ENCODE measurements at regions not wholly inside any gene's neighbourhood (a gene's known extent, or its start where the extent isn't known, plus 50 kb on each side); places are given as distances from the start of the nearest gene placed in this dataset.

DNA sequence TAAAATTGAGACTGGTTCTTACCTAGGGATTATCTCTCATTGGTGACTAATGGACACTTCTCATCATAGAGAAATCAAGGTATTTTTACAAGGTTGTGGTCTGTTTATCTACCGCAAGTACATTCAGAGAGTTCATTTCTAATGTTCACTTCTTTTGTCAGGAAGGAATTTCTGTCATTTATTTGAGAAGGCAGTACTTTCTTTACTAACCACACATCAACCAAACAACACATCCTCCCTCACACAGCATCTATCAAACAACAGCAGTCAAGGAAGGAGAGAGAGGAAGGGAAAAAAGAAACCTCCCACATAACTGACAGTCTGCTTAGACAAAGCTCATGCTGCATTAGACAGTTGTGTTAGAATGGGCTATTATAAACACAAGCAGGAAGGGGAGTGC, 182.3 kb upstream of the KLF12 start:
- ChIA-PET CTCF (no interaction called here), POLR2A (no interaction called here)
- Mint-ChIP-seq H3K4me1 (no peaks in the 10 kb centered on the region), H3K27me3 (ENCODE audit: low read depth) (no peaks in the 10 kb centered on the region), H3K36me3 (no peaks in the 10 kb centered on the region), H3K4me3 (no peak overlapping the region), H3K9me3 (peaks cover 6% of the 10 kb centered on the region), H3K27ac (no peak overlapping the region)
- ATAC-seq: no peak
- DNase-seq (ENCODE audit: low spot score): no peak
- TF ChIP-seq, protein P1, sequence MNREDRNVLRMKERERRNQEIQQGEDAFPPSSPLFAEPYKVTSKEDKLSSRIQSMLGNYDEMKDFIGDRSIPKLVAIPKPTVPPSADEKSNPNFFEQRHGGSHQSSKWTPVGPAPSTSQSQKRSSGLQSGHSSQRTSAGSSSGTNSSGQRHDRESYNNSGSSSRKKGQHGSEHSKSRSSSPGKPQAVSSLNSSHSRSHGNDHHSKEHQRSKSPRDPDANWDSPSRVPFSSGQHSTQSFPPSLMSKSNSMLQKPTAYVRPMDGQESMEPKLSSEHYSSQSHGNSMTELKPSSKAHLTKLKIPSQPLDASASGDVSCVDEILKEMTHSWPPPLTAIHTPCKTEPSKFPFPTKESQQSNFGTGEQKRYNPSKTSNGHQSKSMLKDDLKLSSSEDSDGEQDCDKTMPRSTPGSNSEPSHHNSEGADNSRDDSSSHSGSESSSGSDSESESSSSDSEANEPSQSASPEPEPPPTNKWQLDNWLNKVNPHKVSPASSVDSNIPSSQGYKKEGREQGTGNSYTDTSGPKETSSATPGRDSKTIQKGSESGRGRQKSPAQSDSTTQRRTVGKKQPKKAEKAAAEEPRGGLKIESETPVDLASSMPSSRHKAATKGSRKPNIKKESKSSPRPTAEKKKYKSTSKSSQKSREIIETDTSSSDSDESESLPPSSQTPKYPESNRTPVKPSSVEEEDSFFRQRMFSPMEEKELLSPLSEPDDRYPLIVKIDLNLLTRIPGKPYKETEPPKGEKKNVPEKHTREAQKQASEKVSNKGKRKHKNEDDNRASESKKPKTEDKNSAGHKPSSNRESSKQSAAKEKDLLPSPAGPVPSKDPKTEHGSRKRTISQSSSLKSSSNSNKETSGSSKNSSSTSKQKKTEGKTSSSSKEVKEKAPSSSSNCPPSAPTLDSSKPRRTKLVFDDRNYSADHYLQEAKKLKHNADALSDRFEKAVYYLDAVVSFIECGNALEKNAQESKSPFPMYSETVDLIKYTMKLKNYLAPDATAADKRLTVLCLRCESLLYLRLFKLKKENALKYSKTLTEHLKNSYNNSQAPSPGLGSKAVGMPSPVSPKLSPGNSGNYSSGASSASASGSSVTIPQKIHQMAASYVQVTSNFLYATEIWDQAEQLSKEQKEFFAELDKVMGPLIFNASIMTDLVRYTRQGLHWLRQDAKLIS (CRISPR knock-in tag; IDR thresholded peaks at IDR 0.05; ENCODE audit: borderline replicate concordance): no peak
- TF ChIP-seq TCF7 (CRISPR knock-in tag; IDR thresholded peaks at IDR 0.05; ENCODE audit: low read depth) (no peak), TP53 (CRISPR knock-in tag; IDR thresholded peaks at IDR 0.05) (no peak), NR1H2 (CRISPR knock-in tag; IDR thresholded peaks at IDR 0.05) (no peak), ESRRA (CRISPR knock-in tag; IDR thresholded peaks at IDR 0.05; ENCODE audit: borderline replicate concordance) (no peak), ETV6 (CRISPR knock-in tag; IDR thresholded peaks at IDR 0.05) (no peak), ZNF396 (CRISPR knock-in tag; IDR thresholded peaks at IDR 0.05; ENCODE audit: borderline replicate concordance) (no peak), OVOL2 (CRISPR knock-in tag; IDR thresholded peaks at IDR 0.05; ENCODE audit: borderline replicate concordance) (no peak), NFYB (CRISPR knock-in tag; conservative IDR thresholded peaks at IDR 0.05; ENCODE audit: low read depth) (no peak), PRRX2 (CRISPR knock-in tag; IDR thresholded peaks at IDR 0.05) (no peak)
- TF ChIP-seq, protein P2, sequence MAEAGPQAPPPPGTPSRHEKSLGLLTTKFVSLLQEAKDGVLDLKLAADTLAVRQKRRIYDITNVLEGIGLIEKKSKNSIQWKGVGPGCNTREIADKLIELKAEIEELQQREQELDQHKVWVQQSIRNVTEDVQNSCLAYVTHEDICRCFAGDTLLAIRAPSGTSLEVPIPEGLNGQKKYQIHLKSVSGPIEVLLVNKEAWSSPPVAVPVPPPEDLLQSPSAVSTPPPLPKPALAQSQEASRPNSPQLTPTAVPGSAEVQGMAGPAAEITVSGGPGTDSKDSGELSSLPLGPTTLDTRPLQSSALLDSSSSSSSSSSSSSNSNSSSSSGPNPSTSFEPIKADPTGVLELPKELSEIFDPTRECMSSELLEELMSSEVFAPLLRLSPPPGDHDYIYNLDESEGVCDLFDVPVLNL (CRISPR knock-in tag; IDR thresholded peaks at IDR 0.05; ENCODE audit: borderline replicate concordance, low read depth): no peak
- TF ChIP-seq, protein P3, sequence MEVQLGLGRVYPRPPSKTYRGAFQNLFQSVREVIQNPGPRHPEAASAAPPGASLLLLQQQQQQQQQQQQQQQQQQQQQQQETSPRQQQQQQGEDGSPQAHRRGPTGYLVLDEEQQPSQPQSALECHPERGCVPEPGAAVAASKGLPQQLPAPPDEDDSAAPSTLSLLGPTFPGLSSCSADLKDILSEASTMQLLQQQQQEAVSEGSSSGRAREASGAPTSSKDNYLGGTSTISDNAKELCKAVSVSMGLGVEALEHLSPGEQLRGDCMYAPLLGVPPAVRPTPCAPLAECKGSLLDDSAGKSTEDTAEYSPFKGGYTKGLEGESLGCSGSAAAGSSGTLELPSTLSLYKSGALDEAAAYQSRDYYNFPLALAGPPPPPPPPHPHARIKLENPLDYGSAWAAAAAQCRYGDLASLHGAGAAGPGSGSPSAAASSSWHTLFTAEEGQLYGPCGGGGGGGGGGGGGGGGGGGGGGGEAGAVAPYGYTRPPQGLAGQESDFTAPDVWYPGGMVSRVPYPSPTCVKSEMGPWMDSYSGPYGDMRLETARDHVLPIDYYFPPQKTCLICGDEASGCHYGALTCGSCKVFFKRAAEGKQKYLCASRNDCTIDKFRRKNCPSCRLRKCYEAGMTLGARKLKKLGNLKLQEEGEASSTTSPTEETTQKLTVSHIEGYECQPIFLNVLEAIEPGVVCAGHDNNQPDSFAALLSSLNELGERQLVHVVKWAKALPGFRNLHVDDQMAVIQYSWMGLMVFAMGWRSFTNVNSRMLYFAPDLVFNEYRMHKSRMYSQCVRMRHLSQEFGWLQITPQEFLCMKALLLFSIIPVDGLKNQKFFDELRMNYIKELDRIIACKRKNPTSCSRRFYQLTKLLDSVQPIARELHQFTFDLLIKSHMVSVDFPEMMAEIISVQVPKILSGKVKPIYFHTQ (CRISPR knock-in tag; IDR thresholded peaks at IDR 0.05): no peak
- TF ChIP-seq, protein P4, sequence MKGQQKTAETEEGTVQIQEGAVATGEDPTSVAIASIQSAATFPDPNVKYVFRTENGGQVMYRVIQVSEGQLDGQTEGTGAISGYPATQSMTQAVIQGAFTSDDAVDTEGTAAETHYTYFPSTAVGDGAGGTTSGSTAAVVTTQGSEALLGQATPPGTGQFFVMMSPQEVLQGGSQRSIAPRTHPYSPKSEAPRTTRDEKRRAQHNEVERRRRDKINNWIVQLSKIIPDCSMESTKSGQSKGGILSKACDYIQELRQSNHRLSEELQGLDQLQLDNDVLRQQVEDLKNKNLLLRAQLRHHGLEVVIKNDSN (CRISPR knock-in tag; IDR thresholded peaks at IDR 0.05): no peak
- TF ChIP-seq, protein P5, sequence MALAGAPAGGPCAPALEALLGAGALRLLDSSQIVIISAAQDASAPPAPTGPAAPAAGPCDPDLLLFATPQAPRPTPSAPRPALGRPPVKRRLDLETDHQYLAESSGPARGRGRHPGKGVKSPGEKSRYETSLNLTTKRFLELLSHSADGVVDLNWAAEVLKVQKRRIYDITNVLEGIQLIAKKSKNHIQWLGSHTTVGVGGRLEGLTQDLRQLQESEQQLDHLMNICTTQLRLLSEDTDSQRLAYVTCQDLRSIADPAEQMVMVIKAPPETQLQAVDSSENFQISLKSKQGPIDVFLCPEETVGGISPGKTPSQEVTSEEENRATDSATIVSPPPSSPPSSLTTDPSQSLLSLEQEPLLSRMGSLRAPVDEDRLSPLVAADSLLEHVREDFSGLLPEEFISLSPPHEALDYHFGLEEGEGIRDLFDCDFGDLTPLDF (CRISPR knock-in tag; IDR thresholded peaks at IDR 0.05): no peak
- TF ChIP-seq, protein P6, sequence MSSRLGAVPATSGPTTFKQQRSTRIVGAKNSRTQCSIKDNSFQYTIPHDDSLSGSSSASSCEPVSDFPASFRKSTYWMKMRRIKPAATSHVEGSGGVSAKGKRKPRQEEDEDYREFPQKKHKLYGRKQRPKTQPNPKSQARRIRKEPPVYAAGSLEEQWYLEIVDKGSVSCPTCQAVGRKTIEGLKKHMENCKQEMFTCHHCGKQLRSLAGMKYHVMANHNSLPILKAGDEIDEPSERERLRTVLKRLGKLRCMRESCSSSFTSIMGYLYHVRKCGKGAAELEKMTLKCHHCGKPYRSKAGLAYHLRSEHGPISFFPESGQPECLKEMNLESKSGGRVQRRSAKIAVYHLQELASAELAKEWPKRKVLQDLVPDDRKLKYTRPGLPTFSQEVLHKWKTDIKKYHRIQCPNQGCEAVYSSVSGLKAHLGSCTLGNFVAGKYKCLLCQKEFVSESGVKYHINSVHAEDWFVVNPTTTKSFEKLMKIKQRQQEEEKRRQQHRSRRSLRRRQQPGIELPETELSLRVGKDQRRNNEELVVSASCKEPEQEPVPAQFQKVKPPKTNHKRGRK (CRISPR knock-in tag; IDR thresholded peaks at IDR 0.05; ENCODE audit: borderline replicate concordance): no peak
- TF ChIP-seq, protein P7, sequence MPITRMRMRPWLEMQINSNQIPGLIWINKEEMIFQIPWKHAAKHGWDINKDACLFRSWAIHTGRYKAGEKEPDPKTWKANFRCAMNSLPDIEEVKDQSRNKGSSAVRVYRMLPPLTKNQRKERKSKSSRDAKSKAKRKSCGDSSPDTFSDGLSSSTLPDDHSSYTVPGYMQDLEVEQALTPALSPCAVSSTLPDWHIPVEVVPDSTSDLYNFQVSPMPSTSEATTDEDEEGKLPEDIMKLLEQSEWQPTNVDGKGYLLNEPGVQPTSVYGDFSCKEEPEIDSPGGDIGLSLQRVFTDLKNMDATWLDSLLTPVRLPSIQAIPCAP (CRISPR knock-in tag; IDR thresholded peaks at IDR 0.05): no peak
- TF ChIP-seq, protein P8, sequence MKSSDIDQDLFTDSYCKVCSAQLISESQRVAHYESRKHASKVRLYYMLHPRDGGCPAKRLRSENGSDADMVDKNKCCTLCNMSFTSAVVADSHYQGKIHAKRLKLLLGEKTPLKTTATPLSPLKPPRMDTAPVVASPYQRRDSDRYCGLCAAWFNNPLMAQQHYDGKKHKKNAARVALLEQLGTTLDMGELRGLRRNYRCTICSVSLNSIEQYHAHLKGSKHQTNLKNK (CRISPR knock-in tag; IDR thresholded peaks at IDR 0.05): no peak
- TF ChIP-seq, protein P9, sequence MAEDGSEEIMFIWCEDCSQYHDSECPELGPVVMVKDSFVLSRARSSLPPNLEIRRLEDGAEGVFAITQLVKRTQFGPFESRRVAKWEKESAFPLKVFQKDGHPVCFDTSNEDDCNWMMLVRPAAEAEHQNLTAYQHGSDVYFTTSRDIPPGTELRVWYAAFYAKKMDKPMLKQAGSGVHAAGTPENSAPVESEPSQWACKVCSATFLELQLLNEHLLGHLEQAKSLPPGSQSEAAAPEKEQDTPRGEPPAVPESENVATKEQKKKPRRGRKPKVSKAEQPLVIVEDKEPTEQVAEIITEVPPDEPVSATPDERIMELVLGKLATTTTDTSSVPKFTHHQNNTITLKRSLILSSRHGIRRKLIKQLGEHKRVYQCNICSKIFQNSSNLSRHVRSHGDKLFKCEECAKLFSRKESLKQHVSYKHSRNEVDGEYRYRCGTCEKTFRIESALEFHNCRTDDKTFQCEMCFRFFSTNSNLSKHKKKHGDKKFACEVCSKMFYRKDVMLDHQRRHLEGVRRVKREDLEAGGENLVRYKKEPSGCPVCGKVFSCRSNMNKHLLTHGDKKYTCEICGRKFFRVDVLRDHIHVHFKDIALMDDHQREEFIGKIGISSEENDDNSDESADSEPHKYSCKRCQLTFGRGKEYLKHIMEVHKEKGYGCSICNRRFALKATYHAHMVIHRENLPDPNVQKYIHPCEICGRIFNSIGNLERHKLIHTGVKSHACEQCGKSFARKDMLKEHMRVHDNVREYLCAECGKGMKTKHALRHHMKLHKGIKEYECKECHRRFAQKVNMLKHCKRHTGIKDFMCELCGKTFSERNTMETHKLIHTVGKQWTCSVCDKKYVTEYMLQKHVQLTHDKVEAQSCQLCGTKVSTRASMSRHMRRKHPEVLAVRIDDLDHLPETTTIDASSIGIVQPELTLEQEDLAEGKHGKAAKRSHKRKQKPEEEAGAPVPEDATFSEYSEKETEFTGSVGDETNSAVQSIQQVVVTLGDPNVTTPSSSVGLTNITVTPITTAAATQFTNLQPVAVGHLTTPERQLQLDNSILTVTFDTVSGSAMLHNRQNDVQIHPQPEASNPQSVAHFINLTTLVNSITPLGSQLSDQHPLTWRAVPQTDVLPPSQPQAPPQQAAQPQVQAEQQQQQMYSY (CRISPR knock-in tag; IDR thresholded peaks at IDR 0.05): no peak
- TF ChIP-seq, protein P10, sequence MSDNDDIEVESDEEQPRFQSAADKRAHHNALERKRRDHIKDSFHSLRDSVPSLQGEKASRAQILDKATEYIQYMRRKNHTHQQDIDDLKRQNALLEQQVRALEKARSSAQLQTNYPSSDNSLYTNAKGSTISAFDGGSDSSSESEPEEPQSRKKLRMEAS (CRISPR knock-in tag; IDR thresholded peaks at IDR 0.05): no peak

Data from WTC11 (cell line).